ENCODE measurements at regions not wholly inside any gene's neighbourhood (a gene's known extent, or its start where the extent isn't known, plus 50 kb on each side); places are given as distances from the start of the nearest gene placed in this dataset.

- TF ChIP-seq, protein P1, sequence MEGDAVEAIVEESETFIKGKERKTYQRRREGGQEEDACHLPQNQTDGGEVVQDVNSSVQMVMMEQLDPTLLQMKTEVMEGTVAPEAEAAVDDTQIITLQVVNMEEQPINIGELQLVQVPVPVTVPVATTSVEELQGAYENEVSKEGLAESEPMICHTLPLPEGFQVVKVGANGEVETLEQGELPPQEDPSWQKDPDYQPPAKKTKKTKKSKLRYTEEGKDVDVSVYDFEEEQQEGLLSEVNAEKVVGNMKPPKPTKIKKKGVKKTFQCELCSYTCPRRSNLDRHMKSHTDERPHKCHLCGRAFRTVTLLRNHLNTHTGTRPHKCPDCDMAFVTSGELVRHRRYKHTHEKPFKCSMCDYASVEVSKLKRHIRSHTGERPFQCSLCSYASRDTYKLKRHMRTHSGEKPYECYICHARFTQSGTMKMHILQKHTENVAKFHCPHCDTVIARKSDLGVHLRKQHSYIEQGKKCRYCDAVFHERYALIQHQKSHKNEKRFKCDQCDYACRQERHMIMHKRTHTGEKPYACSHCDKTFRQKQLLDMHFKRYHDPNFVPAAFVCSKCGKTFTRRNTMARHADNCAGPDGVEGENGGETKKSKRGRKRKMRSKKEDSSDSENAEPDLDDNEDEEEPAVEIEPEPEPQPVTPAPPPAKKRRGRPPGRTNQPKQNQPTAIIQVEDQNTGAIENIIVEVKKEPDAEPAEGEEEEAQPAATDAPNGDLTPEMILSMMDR (IDR thresholded peaks at IDR 0.05) = no peak
- TF ChIP-seq POLR2A (IDR thresholded peaks at IDR 0.05) (no peak), POLR2AphosphoS5 (IDR thresholded peaks at IDR 0.05) (no peak)
Measured at GRCh38 chr7:45450571-45451204, 123.5 kb upstream of the ADCY1 start.
